GM12878 (cell line): ENCODE measurements at regions not wholly inside any gene's neighbourhood (a gene's known extent, or its start where the extent isn't known, plus 50 kb on each side); places are given as distances from the start of the nearest gene placed in this dataset.

Experiments
- ATAC-seq: fragments of 200-7000 bp; cut with Tn5 transposase; 3 replicates; pipeline ENCODE4 v1.9.1; 2020; ENCODE audit warnings: mild to moderate bottlenecking, moderate library complexity
- BruUV-seq: library from RNA; stranded (reverse); fragments of 400-500 nt; replicated peaks from 2 replicates; lab custom pipeline; 2021; lab: Mats Ljungman, UMichigan
- CTCF ChIA-PET: fragments of 300-600 bp; sonication (Branson Sonifier 250); formaldehyde crosslinking; extraction: SDS; loops from one replicate; lab custom pipeline; 2021; ENCODE audit warnings: inconsistent platforms; lab: Yijun Ruan, JAX
- POLR2A ChIA-PET: fragments of 350-600 bp; formaldehyde crosslinking; extraction: SDS; loops from one replicate; lab custom pipeline; 2021; ENCODE audit warnings: inconsistent platforms; lab: Charles Lee
- RAD21 ChIA-PET: fragments of 300-600 bp; sonication (Branson Sonifier 250); formaldehyde crosslinking; loops from one replicate; lab custom pipeline; 2023; ENCODE audit warnings: antibody characterized with exemption; ENCODE audit not compliant: unreplicated experiment; lab: Charles Lee
- SMC1A ChIA-PET: fragments of 300-600 bp; sonication (Branson Sonifier 250); formaldehyde crosslinking; loops from one replicate; lab custom pipeline; 2023; ENCODE audit not compliant: unreplicated experiment, uncharacterized antibody; lab: Charles Lee
- DNase-seq: peaks from one replicate; pipeline ENCODE4 v3.0.0-alpha.2; 2011; ENCODE audit warnings: low read depth, low spot score
- FAIRE-seq: peaks from 3 replicates; lab custom pipeline; 2011; peaks lifted over from hg19 to GRCh38; lab: Jason Lieb, UNC
- H2AFZ ChIP-seq: 2 replicates; pipeline ENCODE4 v1.6.0; 2011; ENCODE audit warnings: low read depth, low read length, control low read depth; ENCODE audit not compliant: control insufficient read depth
- H3K27ac ChIP-seq: 2 replicates; pipeline ENCODE4 v1.5.1; 2011; ENCODE audit warnings: control low read depth; ENCODE audit not compliant: control insufficient read depth, insufficient read depth
- H3K27me3 ChIP-seq, 2 experiments: replicated peaks in 1 of 2; 2 replicates each; pipeline versions ENCODE4 v1.6.0 to v1.6.1; 2011; ENCODE audit warnings: low read length in 1 of 2; ENCODE audit not compliant: control insufficient read depth in 2 of 2, insufficient read depth in 2 of 2
- H3K36me3 ChIP-seq, 2 experiments: 2 replicates each; pipeline ENCODE4 v1.5.1; 2011; ENCODE audit warnings: low read length in 1 of 2; ENCODE audit not compliant: control insufficient read depth in 2 of 2, insufficient read depth in 2 of 2
- H3K4me1 ChIP-seq: 2 replicates; pipeline ENCODE4 v1.6.1; 2011; ENCODE audit warnings: mild to moderate bottlenecking, low read length, moderate library complexity, mixed read lengths; ENCODE audit not compliant: control insufficient read depth, insufficient read depth
- H3K4me2 ChIP-seq: 2 replicates; pipeline ENCODE4 v1.6.0; 2011; ENCODE audit warnings: control low read depth; ENCODE audit not compliant: control insufficient read depth, insufficient read depth
- H3K4me3 ChIP-seq: fragments of 200-600 bp; sonication (generic); 2 replicates; pipeline ENCODE4 v1.5.1; 2016
- H3K79me2 ChIP-seq: 2 replicates; pipeline ENCODE4 v1.6.0; 2011; ENCODE audit warnings: low read length; ENCODE audit not compliant: control insufficient read depth, insufficient read depth
- H3K9ac ChIP-seq: 2 replicates; pipeline ENCODE4 v1.8.0; 2011; ENCODE audit warnings: low read length, control low read depth, mixed read lengths; ENCODE audit not compliant: control insufficient read depth, insufficient read depth
- H3K9me3 ChIP-seq: replicated peaks from 3 replicates; pipeline ENCODE4 v1.5.1; 2011; ENCODE audit warnings: mild to moderate bottlenecking, low read length; ENCODE audit not compliant: control insufficient read depth, insufficient read depth
- H4K20me1 ChIP-seq: 2 replicates; pipeline ENCODE4 v1.6.0; 2011; ENCODE audit not compliant: control insufficient read depth, insufficient read depth
- CBX5 ChIP-seq: sonication (generic); IDR thresholded peaks from 2 replicates; pipeline ENCODE4 v1.6.1; 2016; ENCODE audit warnings: low read depth, moderate library complexity, mild to moderate bottlenecking, inconsistent platforms
- CEBPB ChIP-seq, 2 experiments: fragments of 150-350 bp in 1 of 2; IDR thresholded peaks; 2 replicates each; pipeline ENCODE4 v1.6.1; 2012 to 2014; ENCODE audit warnings: low read depth in 2 of 2, low read length in 2 of 2, borderline replicate concordance in 1 of 2, inconsistent platforms in 1 of 2
- DPF2 ChIP-seq: fragments of 450-650 bp; IDR thresholded peaks from 2 replicates; pipeline ENCODE4 v1.6.1; 2017; ENCODE audit warnings: mild to moderate bottlenecking
- E4F1 ChIP-seq: fragments of 450-650 bp; IDR thresholded peaks from 2 replicates; pipeline ENCODE4 v1.6.1; 2018; ENCODE audit warnings: borderline replicate concordance, mild to moderate bottlenecking; ENCODE audit not compliant: partially characterized antibody
- KLF5 ChIP-seq: fragments of 450-650 bp; IDR thresholded peaks from 2 replicates; pipeline ENCODE4 v1.6.1; 2014; ENCODE audit warnings: mild to moderate bottlenecking; ENCODE audit not compliant: partially characterized antibody
- NFXL1 ChIP-seq: fragments of 450-650 bp; IDR thresholded peaks from 2 replicates; pipeline ENCODE4 v1.6.1; 2017; ENCODE audit warnings: antibody characterized with exemption, mild to moderate bottlenecking, borderline replicate concordance
- NFYB ChIP-seq: IDR thresholded peaks from 2 replicates; pipeline ENCODE4 v1.6.1; 2011; ENCODE audit warnings: low read depth, mild to moderate bottlenecking, low read length, improper control_type of control experiment, moderate library complexity; ENCODE audit not compliant: insufficient read depth
- PML ChIP-seq: IDR thresholded peaks from 2 replicates; pipeline ENCODE4 v1.6.1; 2012; ENCODE audit warnings: low read length, inconsistent platforms
- RB1 ChIP-seq: fragments of 450-650 bp; formaldehyde crosslinking; IDR thresholded peaks from 2 replicates; pipeline ENCODE4 v1.6.1; 2017; ENCODE audit warnings: mild to moderate bottlenecking, borderline replicate concordance
- SMAD5 ChIP-seq: IDR thresholded peaks from 2 replicates; pipeline ENCODE4 v1.6.1; 2016; ENCODE audit warnings: antibody characterized with exemption, low read depth
- SMARCA5 ChIP-seq: fragments of 450-650 bp; IDR thresholded peaks from 2 replicates; pipeline ENCODE4 v1.6.1; 2017; ENCODE audit warnings: mild to moderate bottlenecking
- SPI1 ChIP-seq: IDR thresholded peaks from 2 replicates; pipeline ENCODE4 v1.6.1; 2011; ENCODE audit warnings: low read depth, mild to moderate bottlenecking, low read length, moderate library complexity, borderline replicate concordance; ENCODE audit not compliant: insufficient read depth
- TBL1XR1 ChIP-seq: IDR thresholded peaks from 2 replicates; pipeline ENCODE4 v1.6.1; 2012; ENCODE audit warnings: low read depth, low read length, improper control_type of control experiment
- YY1 ChIP-seq: IDR thresholded peaks from 2 replicates; pipeline ENCODE4 v1.6.1; 2011; ENCODE audit warnings: low read depth, mild to moderate bottlenecking, low read length
- in situ Hi-C: fragments of 300-500 bp; cut with MboI; formaldehyde crosslinking; loops from 9 replicates; pipeline ENCODE4 v1.14.3; 2018; ENCODE audit warnings: mixed read lengths
- intact Hi-C: fragments of 100-400 bp; cut with micrococcal nuclease; formaldehyde crosslinking; loops from one replicate; pipeline ENCODE4 v1.14.2; 2022; ENCODE audit not compliant: unreplicated experiment
- TF ChIP-seq, protein P1 (sequence below): IDR thresholded peaks from 2 replicates; pipeline ENCODE4 v1.6.1; 2011; ENCODE audit warnings: low read depth, mild to moderate bottlenecking, low read length, moderate library complexity, borderline replicate concordance; ENCODE audit errors: extremely low read depth
- TF ChIP-seq, protein P2 (sequence below): fragments of 150-350 bp; IDR thresholded peaks from 2 replicates; pipeline ENCODE4 v1.6.1; 2016; ENCODE audit warnings: low read depth, low read length
- TF ChIP-seq, protein P3 (sequence below), 3 experiments: IDR thresholded peaks in 2 of 3; conservative IDR thresholded peaks in 1 of 3; 2 replicates each; pipeline ENCODE4 v1.5.1; 2011; ENCODE audit warnings: low read depth in 3 of 3, low read length in 3 of 3, mild to moderate bottlenecking in 3 of 3, control low read depth in 2 of 3, moderate library complexity in 2 of 3, inconsistent platforms in 1 of 3, mixed read lengths in 1 of 3; ENCODE audit not compliant: control insufficient read depth in 2 of 3, insufficient read depth in 1 of 3; ENCODE audit errors: extremely low read depth in 1 of 3

DNA sequence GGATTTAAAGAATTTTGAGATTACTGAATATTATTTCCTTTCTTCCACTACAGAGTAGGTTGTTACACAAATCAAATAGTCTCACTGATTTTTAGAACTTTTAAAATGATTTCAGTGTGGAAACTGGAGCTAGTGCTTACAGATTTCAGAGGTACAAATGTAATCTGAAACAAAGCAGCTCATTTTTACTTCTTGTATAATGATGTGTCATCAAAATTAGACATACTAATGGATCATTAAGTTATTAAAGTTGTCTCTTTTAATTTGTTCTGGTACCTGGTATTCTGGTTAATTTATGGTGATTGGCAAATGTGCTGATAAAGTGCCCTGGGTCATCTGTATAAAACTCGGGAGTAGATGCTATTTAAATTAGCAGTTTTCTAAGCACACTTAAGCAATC is 1528.3 kb downstream of the RPA4 start (continued):
- no peak for TF ChIP-seq CBX5
- TF ChIP-seq CEBPB (IDR thresholded peaks at IDR 0.05; ENCODE audit: borderline replicate concordance in 1 of 2, low read depth in 2 of 2, low read length in 2 of 2) = no peak
- TF ChIP-seq SMARCA5 = no peak
- no peak for TF ChIP-seq DPF2
- TF ChIP-seq, protein P1, sequence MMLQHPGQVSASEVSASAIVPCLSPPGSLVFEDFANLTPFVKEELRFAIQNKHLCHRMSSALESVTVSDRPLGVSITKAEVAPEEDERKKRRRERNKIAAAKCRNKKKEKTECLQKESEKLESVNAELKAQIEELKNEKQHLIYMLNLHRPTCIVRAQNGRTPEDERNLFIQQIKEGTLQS = no peak
- no peak for TF ChIP-seq YY1

DNA sequence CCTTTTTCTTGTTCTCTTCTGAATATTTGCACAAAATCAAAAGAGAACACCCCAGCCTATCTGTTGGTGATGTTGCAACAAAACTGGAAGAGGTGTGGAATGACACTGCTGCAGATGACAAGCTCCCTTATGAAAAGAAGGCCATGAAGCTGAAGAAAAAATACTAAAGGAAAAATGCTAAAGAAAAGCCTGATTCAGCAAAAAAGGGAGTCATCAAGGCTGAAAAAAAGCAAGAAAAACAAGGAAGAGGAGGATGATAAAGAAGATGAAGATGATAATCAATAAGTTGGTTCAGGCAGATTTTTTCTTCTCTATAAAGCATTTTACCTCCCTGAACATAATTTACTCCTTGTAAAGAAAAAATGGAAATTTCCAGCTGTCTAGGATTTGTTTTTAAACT is 1538.8 kb downstream of the RPA4 start:
- in situ Hi-C loops = no loop called here
- no peak for TF ChIP-seq E4F1
- TF ChIP-seq SPI1 = no peak
- TF ChIP-seq, protein P2, sequence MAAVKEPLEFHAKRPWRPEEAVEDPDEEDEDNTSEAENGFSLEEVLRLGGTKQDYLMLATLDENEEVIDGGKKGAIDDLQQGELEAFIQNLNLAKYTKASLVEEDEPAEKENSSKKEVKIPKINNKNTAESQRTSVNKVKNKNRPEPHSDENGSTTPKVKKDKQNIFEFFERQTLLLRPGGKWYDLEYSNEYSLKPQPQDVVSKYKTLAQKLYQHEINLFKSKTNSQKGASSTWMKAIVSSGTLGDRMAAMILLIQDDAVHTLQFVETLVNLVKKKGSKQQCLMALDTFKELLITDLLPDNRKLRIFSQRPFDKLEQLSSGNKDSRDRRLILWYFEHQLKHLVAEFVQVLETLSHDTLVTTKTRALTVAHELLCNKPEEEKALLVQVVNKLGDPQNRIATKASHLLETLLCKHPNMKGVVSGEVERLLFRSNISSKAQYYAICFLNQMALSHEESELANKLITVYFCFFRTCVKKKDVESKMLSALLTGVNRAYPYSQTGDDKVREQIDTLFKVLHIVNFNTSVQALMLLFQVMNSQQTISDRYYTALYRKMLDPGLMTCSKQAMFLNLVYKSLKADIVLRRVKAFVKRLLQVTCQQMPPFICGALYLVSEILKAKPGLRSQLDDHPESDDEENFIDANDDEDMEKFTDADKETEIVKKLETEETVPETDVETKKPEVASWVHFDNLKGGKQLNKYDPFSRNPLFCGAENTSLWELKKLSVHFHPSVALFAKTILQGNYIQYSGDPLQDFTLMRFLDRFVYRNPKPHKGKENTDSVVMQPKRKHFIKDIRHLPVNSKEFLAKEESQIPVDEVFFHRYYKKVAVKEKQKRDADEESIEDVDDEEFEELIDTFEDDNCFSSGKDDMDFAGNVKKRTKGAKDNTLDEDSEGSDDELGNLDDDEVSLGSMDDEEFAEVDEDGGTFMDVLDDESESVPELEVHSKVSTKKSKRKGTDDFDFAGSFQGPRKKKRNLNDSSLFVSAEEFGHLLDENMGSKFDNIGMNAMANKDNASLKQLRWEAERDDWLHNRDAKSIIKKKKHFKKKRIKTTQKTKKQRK = no peak
- no peak for TF ChIP-seq SMAD5
- no peak for TF ChIP-seq KLF5
- no peak for TF ChIP-seq NFYB
- TF ChIP-seq PML = no peak
- no peak for TF ChIP-seq CBX5
- TF ChIP-seq, protein P3, sequence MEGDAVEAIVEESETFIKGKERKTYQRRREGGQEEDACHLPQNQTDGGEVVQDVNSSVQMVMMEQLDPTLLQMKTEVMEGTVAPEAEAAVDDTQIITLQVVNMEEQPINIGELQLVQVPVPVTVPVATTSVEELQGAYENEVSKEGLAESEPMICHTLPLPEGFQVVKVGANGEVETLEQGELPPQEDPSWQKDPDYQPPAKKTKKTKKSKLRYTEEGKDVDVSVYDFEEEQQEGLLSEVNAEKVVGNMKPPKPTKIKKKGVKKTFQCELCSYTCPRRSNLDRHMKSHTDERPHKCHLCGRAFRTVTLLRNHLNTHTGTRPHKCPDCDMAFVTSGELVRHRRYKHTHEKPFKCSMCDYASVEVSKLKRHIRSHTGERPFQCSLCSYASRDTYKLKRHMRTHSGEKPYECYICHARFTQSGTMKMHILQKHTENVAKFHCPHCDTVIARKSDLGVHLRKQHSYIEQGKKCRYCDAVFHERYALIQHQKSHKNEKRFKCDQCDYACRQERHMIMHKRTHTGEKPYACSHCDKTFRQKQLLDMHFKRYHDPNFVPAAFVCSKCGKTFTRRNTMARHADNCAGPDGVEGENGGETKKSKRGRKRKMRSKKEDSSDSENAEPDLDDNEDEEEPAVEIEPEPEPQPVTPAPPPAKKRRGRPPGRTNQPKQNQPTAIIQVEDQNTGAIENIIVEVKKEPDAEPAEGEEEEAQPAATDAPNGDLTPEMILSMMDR (IDR thresholded peaks at IDR 0.05 in 2 of 3, conservative IDR thresholded peaks at IDR 0.05 in 1 of 3; ENCODE audit: control insufficient read depth in 2 of 3, extremely low read depth in 1 of 3, insufficient read depth in 1 of 3, low read depth in 3 of 3, low read length in 3 of 3) = no peak
- TF ChIP-seq TBL1XR1 = no peak
- TF ChIP-seq NFXL1 = no peak
- no peak for TF ChIP-seq RB1

More for the DNA sequence above, 1538.8 kb downstream of the RPA4 start:
- CTCF ChIA-PET = interaction anchor here (2.2 kb wide), 1 partner anchor 10 kb away, joined by 7 read pairs; no protein-coding TSS in a partner anchor
- H3K4me3 ChIP-seq = no peak overlapping the region
- H4K20me1 ChIP-seq = no peaks in the 10 kb centered on the region
- H3K9ac ChIP-seq = no peak overlapping the region
- ATAC-seq (no peak), FAIRE-seq (no peak), DNase-seq (no peak)
- H3K4me1 ChIP-seq = no peaks in the 10 kb centered on the region
- no peak overlapping the region for H2AFZ ChIP-seq
- no peaks in the 10 kb centered on the region for H3K36me3 ChIP-seq
- SMC1A ChIA-PET = interaction anchor here (0.6 to 1.1 kb wide), 2 partner anchors 13 to 30 kb away, joined by 3 to 4 read pairs; no protein-coding TSS in a partner anchor
- BruUV-seq = no TSS peak
- intact Hi-C loops = no loop called here
- no peaks in the 10 kb centered on the region for H3K27me3 ChIP-seq
- no peaks in the 10 kb centered on the region for H3K79me2 ChIP-seq
- POLR2A ChIA-PET = no interaction called here
- H3K9me3 ChIP-seq = no peaks in the 10 kb centered on the region
- RAD21 ChIA-PET = no interaction called here
- no peak overlapping the region for H3K27ac ChIP-seq
- no peak overlapping the region for H3K4me2 ChIP-seq
